ENCODE measurements at regions not wholly inside any gene's neighbourhood (a gene's known extent, or its start where the extent isn't known, plus 50 kb on each side); places are given as distances from the start of the nearest gene placed in this dataset.
"Not testable (repeated sequence)": the region's sequence is repeated elsewhere in the genome, so short reads cannot be mapped to it uniquely, and the experiment has no call there.

DNA sequence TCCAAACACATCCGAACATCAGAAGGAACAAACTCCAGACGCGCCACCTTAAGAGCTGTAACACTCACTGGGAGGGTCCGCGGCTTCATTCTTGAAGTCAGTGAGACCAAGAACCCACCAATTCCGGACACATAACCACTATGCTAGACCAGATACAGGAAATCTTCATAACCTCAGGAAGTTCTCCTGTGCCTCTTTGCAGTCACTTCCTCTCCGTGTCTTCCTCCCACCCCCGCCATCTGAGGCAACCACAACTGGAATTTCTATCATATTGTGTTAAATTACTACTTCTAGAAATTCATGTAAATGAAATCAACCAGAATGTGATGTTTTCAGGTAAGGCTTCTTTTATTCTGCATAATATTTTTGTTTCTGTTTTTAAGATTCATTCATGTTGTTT lies 631.0 kb upstream of the NXPH2 start:
- Histone ChIP-seq H3K79me2 (ENCODE audit: insufficient read depth, low read length) (no peaks in the 10 kb centered on the region), H3K4me2 (ENCODE audit: low read depth, low read length, poor library complexity, severe bottlenecking) (no peak overlapping the region), H3K9ac (ENCODE audit: low read depth, low read length, poor library complexity, severe bottlenecking) (no peak overlapping the region), H3K4me3 (ENCODE audit: low read length, poor library complexity, severe bottlenecking) (no peak overlapping the region), H3K9me2 (replicated peaks; ENCODE audit: low read depth, low read length) (no peaks in the 10 kb centered on the region), H3K9me3 (ENCODE audit: insufficient read depth, low read depth, low read length) (no peaks in the 10 kb centered on the region), H3K27me3 (ENCODE audit: insufficient read depth, low read length, poor library complexity, severe bottlenecking) (no peaks in the 10 kb centered on the region), H3F3A (ENCODE audit: low read depth) (no peaks in the 10 kb centered on the region), H3K36me3 (ENCODE audit: insufficient read depth, low read length) (no peaks in the 10 kb centered on the region), H4K20me1 (ENCODE audit: insufficient read depth, low read length, poor library complexity, severe bottlenecking) (no peaks in the 10 kb centered on the region), H3K4me1 (ENCODE audit: insufficient read depth, low read length, poor library complexity, severe bottlenecking) (no peaks in the 10 kb centered on the region), H2AFZ (ENCODE audit: low read length) (no peak overlapping the region)
- TF ChIP-seq, protein P1, sequence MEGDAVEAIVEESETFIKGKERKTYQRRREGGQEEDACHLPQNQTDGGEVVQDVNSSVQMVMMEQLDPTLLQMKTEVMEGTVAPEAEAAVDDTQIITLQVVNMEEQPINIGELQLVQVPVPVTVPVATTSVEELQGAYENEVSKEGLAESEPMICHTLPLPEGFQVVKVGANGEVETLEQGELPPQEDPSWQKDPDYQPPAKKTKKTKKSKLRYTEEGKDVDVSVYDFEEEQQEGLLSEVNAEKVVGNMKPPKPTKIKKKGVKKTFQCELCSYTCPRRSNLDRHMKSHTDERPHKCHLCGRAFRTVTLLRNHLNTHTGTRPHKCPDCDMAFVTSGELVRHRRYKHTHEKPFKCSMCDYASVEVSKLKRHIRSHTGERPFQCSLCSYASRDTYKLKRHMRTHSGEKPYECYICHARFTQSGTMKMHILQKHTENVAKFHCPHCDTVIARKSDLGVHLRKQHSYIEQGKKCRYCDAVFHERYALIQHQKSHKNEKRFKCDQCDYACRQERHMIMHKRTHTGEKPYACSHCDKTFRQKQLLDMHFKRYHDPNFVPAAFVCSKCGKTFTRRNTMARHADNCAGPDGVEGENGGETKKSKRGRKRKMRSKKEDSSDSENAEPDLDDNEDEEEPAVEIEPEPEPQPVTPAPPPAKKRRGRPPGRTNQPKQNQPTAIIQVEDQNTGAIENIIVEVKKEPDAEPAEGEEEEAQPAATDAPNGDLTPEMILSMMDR (conservative IDR thresholded peaks at IDR 0.05; ENCODE audit: low read length), result no peak
- TF ChIP-seq EZH2phosphoT487 (IDR thresholded peaks at IDR 0.05; ENCODE audit: borderline replicate concordance), result no peak

DNA sequence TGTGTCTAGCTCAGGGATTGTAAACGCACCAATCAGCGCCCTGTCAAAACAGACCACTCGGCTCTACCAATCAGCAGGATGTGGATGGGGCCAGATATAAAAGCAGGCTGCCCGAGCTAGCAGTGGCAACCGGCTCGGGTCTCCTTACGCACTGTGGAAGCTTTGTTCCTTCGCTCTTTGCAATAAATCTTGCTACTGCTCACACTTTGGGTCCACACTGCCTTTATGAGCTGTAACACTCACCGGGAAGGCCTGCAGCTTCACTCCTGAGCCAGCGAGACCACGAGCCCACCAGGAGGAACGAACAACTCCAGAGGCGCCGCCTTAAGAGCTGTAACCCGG lies 630.6 kb upstream of the NXPH2 start:
- not testable (repeated sequence) for H3K9me3 ChIP-seq (ENCODE audit: insufficient read depth, low read depth, low read length); H4K20me1 ChIP-seq (ENCODE audit: insufficient read depth, low read length, poor library complexity, severe bottlenecking); H3K4me3 ChIP-seq (ENCODE audit: low read length, poor library complexity, severe bottlenecking); H3K4me1 ChIP-seq (ENCODE audit: insufficient read depth, low read length, poor library complexity, severe bottlenecking); H3K9me2 ChIP-seq (replicated peaks; ENCODE audit: low read depth, low read length); H3F3A ChIP-seq (ENCODE audit: low read depth); H3K79me2 ChIP-seq (ENCODE audit: insufficient read depth, low read length); H3K36me3 ChIP-seq (ENCODE audit: insufficient read depth, low read length); H3K4me2 ChIP-seq (ENCODE audit: low read depth, low read length, poor library complexity, severe bottlenecking); H3K27me3 ChIP-seq (ENCODE audit: insufficient read depth, low read length, poor library complexity, severe bottlenecking); H2AFZ ChIP-seq (ENCODE audit: low read length); H3K9ac ChIP-seq (ENCODE audit: low read depth, low read length, poor library complexity, severe bottlenecking)

DNA sequence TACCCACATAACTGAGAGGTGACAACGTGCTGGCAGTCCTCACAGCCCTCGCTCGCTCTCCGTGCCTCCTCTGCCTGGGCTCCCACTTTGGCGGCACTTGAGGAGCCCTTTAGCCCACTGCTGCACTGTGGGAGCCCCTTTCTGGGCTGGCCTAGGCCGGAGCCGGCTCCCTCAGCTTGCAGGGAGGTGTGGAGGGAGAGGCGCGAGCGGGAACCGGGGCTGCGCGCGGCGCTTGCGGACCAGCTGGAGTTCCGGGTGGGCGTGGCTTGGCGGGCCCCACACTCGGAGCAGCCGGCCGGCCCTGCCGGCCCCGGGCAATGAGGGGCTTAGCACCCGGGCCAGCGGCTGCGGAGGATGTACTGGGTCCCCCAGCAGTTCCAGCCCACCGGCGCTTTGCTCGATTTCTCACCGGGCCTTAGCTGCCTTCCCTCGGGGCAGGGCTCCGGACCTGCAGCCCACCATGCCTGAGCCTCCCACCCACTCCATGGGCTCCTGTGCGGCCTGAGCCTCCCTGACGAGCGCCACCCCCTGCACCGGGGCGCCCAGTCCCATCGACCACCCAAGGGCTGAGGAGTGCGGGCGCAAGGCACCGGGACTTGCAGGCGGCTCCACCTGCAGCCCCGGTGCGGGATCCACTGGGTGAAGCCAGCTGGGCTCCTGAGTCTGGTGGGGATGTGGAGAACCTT lies 630.1 kb upstream of the NXPH2 start:
- H3K9me2 ChIP-seq (replicated peaks; ENCODE audit: low read depth, low read length); H3K79me2 ChIP-seq (ENCODE audit: insufficient read depth, low read length); H4K20me1 ChIP-seq (ENCODE audit: insufficient read depth, low read length, poor library complexity, severe bottlenecking); H2AFZ ChIP-seq (ENCODE audit: low read length); H3K4me2 ChIP-seq (ENCODE audit: low read depth, low read length, poor library complexity, severe bottlenecking); H3K4me1 ChIP-seq (ENCODE audit: insufficient read depth, low read length, poor library complexity, severe bottlenecking); H3K9me3 ChIP-seq (ENCODE audit: insufficient read depth, low read depth, low read length); H3K9ac ChIP-seq (ENCODE audit: low read depth, low read length, poor library complexity, severe bottlenecking); H3K36me3 ChIP-seq (ENCODE audit: insufficient read depth, low read length); H3K4me3 ChIP-seq (ENCODE audit: low read length, poor library complexity, severe bottlenecking); H3K27me3 ChIP-seq (ENCODE audit: insufficient read depth, low read length, poor library complexity, severe bottlenecking); H3F3A ChIP-seq (ENCODE audit: low read depth): not testable (repeated sequence)

DNA sequence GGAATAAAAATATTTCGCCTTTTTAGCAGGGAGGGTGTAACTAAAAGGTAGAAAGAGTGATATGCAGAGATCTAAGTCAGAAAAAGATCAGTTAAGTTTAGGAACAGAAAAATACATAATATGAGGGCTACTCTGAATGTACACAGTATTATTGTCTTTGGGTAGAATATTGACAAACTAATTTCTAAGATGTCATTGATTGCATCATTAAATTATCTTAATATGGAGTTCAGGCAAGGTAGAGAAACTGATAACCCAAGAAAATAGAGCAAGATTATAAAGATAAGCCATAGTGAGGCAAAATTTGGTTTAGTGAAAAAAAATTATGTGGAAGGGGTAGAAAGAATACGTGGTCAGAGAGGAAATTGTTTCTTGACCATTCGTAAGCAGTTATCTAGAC lies 629.0 kb upstream of the NXPH2 start:
- H3K4me1 ChIP-seq (ENCODE audit: insufficient read depth, low read length, poor library complexity, severe bottlenecking), result no peaks in the 10 kb centered on the region
- H3K27me3 ChIP-seq (ENCODE audit: insufficient read depth, low read length, poor library complexity, severe bottlenecking), result no peaks in the 10 kb centered on the region
- H3K4me2 ChIP-seq (ENCODE audit: low read depth, low read length, poor library complexity, severe bottlenecking), result no peak overlapping the region
- no peaks in the 10 kb centered on the region for H3K36me3 ChIP-seq (ENCODE audit: insufficient read depth, low read length)
- H2AFZ ChIP-seq (ENCODE audit: low read length), result no peak overlapping the region
- no peaks in the 10 kb centered on the region for H4K20me1 ChIP-seq (ENCODE audit: insufficient read depth, low read length, poor library complexity, severe bottlenecking)
- TF ChIP-seq, protein P1 (conservative IDR thresholded peaks at IDR 0.05; ENCODE audit: low read length), result no peak
- TF ChIP-seq EZH2phosphoT487 (IDR thresholded peaks at IDR 0.05; ENCODE audit: borderline replicate concordance), result no peak
- H3K79me2 ChIP-seq (ENCODE audit: insufficient read depth, low read length), result no peaks in the 10 kb centered on the region
- H3K9me3 ChIP-seq (ENCODE audit: insufficient read depth, low read depth, low read length), result no peaks in the 10 kb centered on the region
- H3K9ac ChIP-seq (ENCODE audit: low read depth, low read length, poor library complexity, severe bottlenecking), result no peak overlapping the region
- no peaks in the 10 kb centered on the region for H3F3A ChIP-seq (ENCODE audit: low read depth)
- H3K9me2 ChIP-seq (replicated peaks; ENCODE audit: low read depth, low read length), result no peaks in the 10 kb centered on the region
- H3K4me3 ChIP-seq (ENCODE audit: low read length, poor library complexity, severe bottlenecking), result no peak overlapping the region
